DOHH2 (cell line): ENCODE measurements at regions not wholly inside any gene's neighbourhood (a gene's known extent, or its start where the extent isn't known, plus 50 kb on each side); places are given as distances from the start of the nearest gene placed in this dataset.

Experiments used
- CTCF ChIP-seq: fragments of 200-600 bp; sonication (generic); IDR thresholded peaks from one replicate; pipeline ENCODE4 v1.5.1; 2014; ENCODE audit warnings: antibody characterized with exemption, mild to moderate bottlenecking, low read depth, low read length; ENCODE audit not compliant: poor library complexity, severe bottlenecking
- EZH2phosphoT487 ChIP-seq: fragments of 200-600 bp; sonication (generic); IDR thresholded peaks from 2 replicates; pipeline ENCODE4 v1.6.1; 2017; ENCODE audit warnings: borderline replicate concordance, mild to moderate bottlenecking, antibody characterized with exemption, low read length, moderate library complexity, mixed read lengths

GRCh38 chr5:34464829-34465228 lies 191.3 kb upstream of the RAI14 start:
- TF ChIP-seq CTCF (no peak), EZH2phosphoT487 (no peak)
